Neural cell (in vitro differentiated cells): ENCODE measurements at regions not wholly inside any gene's neighbourhood (a gene's known extent, or its start where the extent isn't known, plus 50 kb on each side); places are given as distances from the start of the nearest gene placed in this dataset.

Experiments
- H2AFZ ChIP-seq: fragments of 200-600, 300-800 bp; sonication (generic), shearing (Covaris generic); 2 replicates; pipeline ENCODE4 v1.6.0; 2014; ENCODE audit warnings: low read depth, mild to moderate bottlenecking, antibody characterized with exemption, low read length, moderate library complexity
- H3F3A ChIP-seq: fragments of 200-600 bp; shearing (Covaris generic); 2 replicates; pipeline ENCODE4 v1.6.1; 2016; ENCODE audit warnings: mild to moderate bottlenecking, moderate library complexity, mixed read lengths, antibody characterized with exemption, low read length; ENCODE audit not compliant: insufficient read depth, poor library complexity, severe bottlenecking
- H3K27ac ChIP-seq: fragments of 200-600, 300-800 bp; sonication (generic), shearing (Covaris generic); 2 replicates; pipeline ENCODE4 v1.5.1; 2014; ENCODE audit warnings: mild to moderate bottlenecking, low read length, moderate library complexity
- H3K27me3 ChIP-seq: fragments of 300-800, 200-600 bp; sonication (generic), shearing (Covaris generic); 2 replicates; pipeline ENCODE4 v1.6.0; 2014; ENCODE audit warnings: mild to moderate bottlenecking, low read depth, low read length, moderate library complexity; ENCODE audit not compliant: insufficient read depth
- H3K36me3 ChIP-seq: fragments of 300-800, 200-600 bp; sonication (generic), shearing (Covaris generic); 2 replicates; pipeline ENCODE4 v1.5.1; 2014; ENCODE audit warnings: mild to moderate bottlenecking, antibody characterized with exemption, low read length, moderate library complexity; ENCODE audit not compliant: insufficient read depth
- H3K4me2 ChIP-seq: fragments of 300-800, 200-600 bp; sonication (generic), shearing (Covaris generic); 2 replicates; pipeline ENCODE4 v1.6.0; 2014; ENCODE audit warnings: mild to moderate bottlenecking, low read length
- H3K4me3 ChIP-seq: fragments of 300-800, 200-600 bp; sonication (generic), shearing (Covaris generic); 2 replicates; pipeline ENCODE4 v1.5.1; 2014; ENCODE audit warnings: mild to moderate bottlenecking, low read length, moderate library complexity
- H3K79me2 ChIP-seq: fragments of 200-600 bp; shearing (Covaris generic); replicated peaks from 2 replicates; pipeline ENCODE4 v1.6.0; 2014; ENCODE audit warnings: mild to moderate bottlenecking, low read length, moderate library complexity; ENCODE audit not compliant: insufficient read depth
- H3K9ac ChIP-seq: fragments of 300-800, 200-600 bp; sonication (generic), shearing (Covaris generic); 2 replicates; pipeline ENCODE4 v1.6.1; 2016; ENCODE audit warnings: mild to moderate bottlenecking, low read length, mixed read lengths
- H3K9me2 ChIP-seq: fragments of 200-600 bp; shearing (Covaris generic); 2 replicates; pipeline ENCODE4 v1.6.1; 2016; ENCODE audit warnings: mild to moderate bottlenecking, low read length, mixed read lengths; ENCODE audit not compliant: insufficient read depth
- H3K9me3 ChIP-seq: fragments of 200-600, 300-800 bp; sonication (generic), shearing (Covaris generic); 2 replicates; pipeline ENCODE4 v1.6.1; 2016; ENCODE audit warnings: mild to moderate bottlenecking, mixed run types, low read length, moderate library complexity, mixed read lengths
- H4K20me1 ChIP-seq: fragments of 200-600 bp; shearing (Covaris generic); 2 replicates; pipeline ENCODE4 v1.6.1; 2016; ENCODE audit warnings: mild to moderate bottlenecking, mixed run types; ENCODE audit not compliant: insufficient read depth
- EP300 ChIP-seq: fragments of 450-650 bp; conservative IDR thresholded peaks from 2 replicates; pipeline ENCODE4 v1.6.1; 2014; ENCODE audit warnings: antibody characterized with exemption, mild to moderate bottlenecking, moderate library complexity; ENCODE audit not compliant: poor library complexity, severe bottlenecking
- EZH2 ChIP-seq: fragments of 200-600, 300-800 bp; shearing (Covaris generic), sonication (generic); IDR thresholded peaks from 2 replicates; pipeline ENCODE4 v1.6.1; 2014; ENCODE audit warnings: antibody characterized with exemption, low read length, borderline replicate concordance, mild to moderate bottlenecking; ENCODE audit not compliant: insufficient read depth, poor library complexity, severe bottlenecking
- MXI1 ChIP-seq: fragments of 450-650 bp; conservative IDR thresholded peaks from 2 replicates; pipeline ENCODE4 v1.6.1; 2014; ENCODE audit warnings: antibody characterized with exemption, mild to moderate bottlenecking; ENCODE audit not compliant: poor library complexity, severe bottlenecking
- POLR2AphosphoS5 ChIP-seq: IDR thresholded peaks from 2 replicates; pipeline ENCODE4 v1.6.1; 2012
- RAD21 ChIP-seq: fragments of 450-650 bp; conservative IDR thresholded peaks from 2 replicates; pipeline ENCODE4 v1.6.1; 2014; ENCODE audit warnings: antibody characterized with exemption, mild to moderate bottlenecking, moderate library complexity
- SMC3 ChIP-seq: fragments of 450-650 bp; conservative IDR thresholded peaks from 2 replicates; pipeline ENCODE4 v1.6.1; 2014; ENCODE audit warnings: antibody characterized with exemption, mild to moderate bottlenecking, moderate library complexity; ENCODE audit not compliant: poor library complexity
- TAF1 ChIP-seq: IDR thresholded peaks from 2 replicates; pipeline ENCODE4 v1.6.1; 2012; ENCODE audit warnings: low read depth
- TF ChIP-seq, protein P1 (sequence below): IDR thresholded peaks from 2 replicates; pipeline ENCODE4 v1.6.1; 2012; ENCODE audit warnings: borderline replicate concordance
- TF ChIP-seq, protein P2 (sequence below): fragments of 450-650 bp; IDR thresholded peaks from 2 replicates; pipeline ENCODE4 v1.5.1; 2014; ENCODE audit warnings: antibody characterized with exemption, mild to moderate bottlenecking, moderate library complexity; ENCODE audit not compliant: poor library complexity, severe bottlenecking

DNA sequence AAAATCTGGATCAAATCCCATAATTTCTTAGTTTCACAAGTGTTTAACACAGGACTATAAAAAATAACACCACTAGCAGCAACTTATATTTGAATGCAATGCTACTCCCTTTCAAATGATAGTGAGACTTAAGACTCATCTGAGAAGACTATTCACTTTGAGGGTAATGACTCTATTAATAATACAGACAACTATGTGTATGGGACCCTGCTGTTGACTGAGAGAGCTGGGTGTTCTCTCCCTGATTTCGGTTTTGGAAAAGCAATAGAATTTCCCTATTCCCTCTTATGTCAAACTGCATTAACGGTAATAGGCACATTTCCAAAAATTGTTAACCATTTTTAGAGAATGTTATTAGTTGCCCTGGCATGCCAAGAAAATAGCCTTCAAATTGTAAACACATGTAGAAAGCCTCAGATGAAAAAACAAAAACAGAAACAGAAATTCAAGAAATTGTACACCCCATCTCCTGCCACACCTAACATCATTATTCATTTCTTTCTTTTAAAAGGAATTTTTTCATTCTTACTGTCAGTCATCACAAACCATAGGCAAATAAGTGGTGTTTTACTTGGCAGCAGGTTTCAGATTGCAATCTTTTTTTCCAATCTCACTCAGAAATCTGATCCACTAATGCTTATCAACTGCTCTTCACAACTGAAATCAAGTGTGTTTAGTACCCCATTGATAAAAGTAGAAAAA is 153.7 kb downstream of the TFPI2 start:
- Histone ChIP-seq H3K36me3 (no peaks in the 10 kb centered on the region), H3K27me3 (no peaks in the 10 kb centered on the region), H3K9me2 (no peaks in the 10 kb centered on the region), H2AFZ (no peak overlapping the region), H3K9me3 (no peaks in the 10 kb centered on the region), H3K4me2 (no peak overlapping the region), H4K20me1 (no peaks in the 10 kb centered on the region), H3K27ac (no peak overlapping the region), H3F3A (no peaks in the 10 kb centered on the region), H3K79me2 (no peaks in the 10 kb centered on the region), H3K4me3 (no peak overlapping the region), H3K9ac (no peak overlapping the region)
- TF ChIP-seq RAD21 = no peak
- no peak for TF ChIP-seq TAF1
- TF ChIP-seq MXI1 = no peak
- TF ChIP-seq EP300 = no peak

DNA sequence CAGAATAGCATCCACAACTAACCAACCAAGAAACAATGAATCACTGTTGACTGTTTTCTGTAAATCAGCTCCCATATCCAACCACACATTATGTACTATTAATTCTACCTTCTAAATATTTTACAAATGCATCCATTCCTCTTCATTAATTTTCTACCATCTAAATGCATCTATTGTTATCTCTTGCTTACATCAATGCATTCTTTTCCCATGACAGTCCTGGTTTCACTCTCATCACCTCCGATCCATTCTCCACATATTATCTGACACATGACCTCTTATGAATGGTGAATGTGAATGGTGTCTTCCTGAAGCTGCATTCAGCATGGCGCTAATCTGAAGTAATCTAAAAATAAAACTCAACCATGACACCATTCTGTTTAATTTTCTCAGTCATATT is 153.8 kb upstream of the CALCR start:
- no peak overlapping the region for H3K4me3 ChIP-seq
- H3K27me3 ChIP-seq = no peaks in the 10 kb centered on the region
- H3K79me2 ChIP-seq = no peaks in the 10 kb centered on the region
- no peaks in the 10 kb centered on the region for H3K9me2 ChIP-seq
- H2AFZ ChIP-seq = no peak overlapping the region
- H3K4me2 ChIP-seq = no peak overlapping the region
- H3K9me3 ChIP-seq = no peaks in the 10 kb centered on the region
- no peak overlapping the region for H3K9ac ChIP-seq
- H4K20me1 ChIP-seq = no peaks in the 10 kb centered on the region
- no peak for TF ChIP-seq EP300
- TF ChIP-seq TAF1 = no peak
- no peak for TF ChIP-seq RAD21
- no peak for TF ChIP-seq EZH2
- no peak for TF ChIP-seq POLR2AphosphoS5
- TF ChIP-seq, protein P1, sequence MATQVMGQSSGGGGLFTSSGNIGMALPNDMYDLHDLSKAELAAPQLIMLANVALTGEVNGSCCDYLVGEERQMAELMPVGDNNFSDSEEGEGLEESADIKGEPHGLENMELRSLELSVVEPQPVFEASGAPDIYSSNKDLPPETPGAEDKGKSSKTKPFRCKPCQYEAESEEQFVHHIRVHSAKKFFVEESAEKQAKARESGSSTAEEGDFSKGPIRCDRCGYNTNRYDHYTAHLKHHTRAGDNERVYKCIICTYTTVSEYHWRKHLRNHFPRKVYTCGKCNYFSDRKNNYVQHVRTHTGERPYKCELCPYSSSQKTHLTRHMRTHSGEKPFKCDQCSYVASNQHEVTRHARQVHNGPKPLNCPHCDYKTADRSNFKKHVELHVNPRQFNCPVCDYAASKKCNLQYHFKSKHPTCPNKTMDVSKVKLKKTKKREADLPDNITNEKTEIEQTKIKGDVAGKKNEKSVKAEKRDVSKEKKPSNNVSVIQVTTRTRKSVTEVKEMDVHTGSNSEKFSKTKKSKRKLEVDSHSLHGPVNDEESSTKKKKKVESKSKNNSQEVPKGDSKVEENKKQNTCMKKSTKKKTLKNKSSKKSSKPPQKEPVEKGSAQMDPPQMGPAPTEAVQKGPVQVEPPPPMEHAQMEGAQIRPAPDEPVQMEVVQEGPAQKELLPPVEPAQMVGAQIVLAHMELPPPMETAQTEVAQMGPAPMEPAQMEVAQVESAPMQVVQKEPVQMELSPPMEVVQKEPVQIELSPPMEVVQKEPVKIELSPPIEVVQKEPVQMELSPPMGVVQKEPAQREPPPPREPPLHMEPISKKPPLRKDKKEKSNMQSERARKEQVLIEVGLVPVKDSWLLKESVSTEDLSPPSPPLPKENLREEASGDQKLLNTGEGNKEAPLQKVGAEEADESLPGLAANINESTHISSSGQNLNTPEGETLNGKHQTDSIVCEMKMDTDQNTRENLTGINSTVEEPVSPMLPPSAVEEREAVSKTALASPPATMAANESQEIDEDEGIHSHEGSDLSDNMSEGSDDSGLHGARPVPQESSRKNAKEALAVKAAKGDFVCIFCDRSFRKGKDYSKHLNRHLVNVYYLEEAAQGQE = no peak
- no peak for TF ChIP-seq SMC3
- TF ChIP-seq, protein P2, sequence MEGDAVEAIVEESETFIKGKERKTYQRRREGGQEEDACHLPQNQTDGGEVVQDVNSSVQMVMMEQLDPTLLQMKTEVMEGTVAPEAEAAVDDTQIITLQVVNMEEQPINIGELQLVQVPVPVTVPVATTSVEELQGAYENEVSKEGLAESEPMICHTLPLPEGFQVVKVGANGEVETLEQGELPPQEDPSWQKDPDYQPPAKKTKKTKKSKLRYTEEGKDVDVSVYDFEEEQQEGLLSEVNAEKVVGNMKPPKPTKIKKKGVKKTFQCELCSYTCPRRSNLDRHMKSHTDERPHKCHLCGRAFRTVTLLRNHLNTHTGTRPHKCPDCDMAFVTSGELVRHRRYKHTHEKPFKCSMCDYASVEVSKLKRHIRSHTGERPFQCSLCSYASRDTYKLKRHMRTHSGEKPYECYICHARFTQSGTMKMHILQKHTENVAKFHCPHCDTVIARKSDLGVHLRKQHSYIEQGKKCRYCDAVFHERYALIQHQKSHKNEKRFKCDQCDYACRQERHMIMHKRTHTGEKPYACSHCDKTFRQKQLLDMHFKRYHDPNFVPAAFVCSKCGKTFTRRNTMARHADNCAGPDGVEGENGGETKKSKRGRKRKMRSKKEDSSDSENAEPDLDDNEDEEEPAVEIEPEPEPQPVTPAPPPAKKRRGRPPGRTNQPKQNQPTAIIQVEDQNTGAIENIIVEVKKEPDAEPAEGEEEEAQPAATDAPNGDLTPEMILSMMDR = no peak
- no peak for TF ChIP-seq MXI1
- H3K36me3 ChIP-seq = no peaks in the 10 kb centered on the region
- H3F3A ChIP-seq = no peaks in the 10 kb centered on the region
- no peak overlapping the region for H3K27ac ChIP-seq
